ENCODE measurements at regions not wholly inside any gene's neighbourhood (a gene's known extent, or its start where the extent isn't known, plus 50 kb on each side); places are given as distances from the start of the nearest gene placed in this dataset.

DNA sequence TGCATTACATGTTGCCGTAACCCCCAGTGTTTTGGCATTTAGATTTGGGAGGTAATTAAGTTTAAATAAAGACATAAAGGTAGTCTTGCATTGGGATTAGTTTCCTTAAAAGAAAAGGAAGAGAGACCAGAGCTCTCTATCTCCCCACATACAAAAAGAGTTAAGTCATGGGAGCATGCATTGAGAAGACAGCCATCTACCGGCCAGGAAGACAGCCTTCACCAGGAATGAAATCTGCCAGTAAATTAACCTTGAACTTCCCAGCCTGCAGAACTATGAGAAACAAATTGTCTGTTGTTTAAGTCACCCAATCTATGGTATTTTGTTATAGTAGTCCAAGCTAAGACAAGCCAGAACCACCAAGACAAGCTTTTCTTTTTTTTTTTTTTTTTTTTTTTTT, 567.0 kb upstream of the CDH18 start:
- dilution Hi-C loops (cut with MboI; ENCODE audit: extremely low pct_ligation_motif_present, low sequenced_read_pairs) (no loop called here), intact Hi-C loops (cut with micrococcal nuclease) (no loop called here)
- DNase-seq (ENCODE audit: low read depth, low spot score) (no peak), FAIRE-seq (no peak)
- no peak for TF ChIP-seq MYC (IDR thresholded peaks at IDR 0.05; ENCODE audit: low read depth, low read length)
- TF ChIP-seq, protein P1, sequence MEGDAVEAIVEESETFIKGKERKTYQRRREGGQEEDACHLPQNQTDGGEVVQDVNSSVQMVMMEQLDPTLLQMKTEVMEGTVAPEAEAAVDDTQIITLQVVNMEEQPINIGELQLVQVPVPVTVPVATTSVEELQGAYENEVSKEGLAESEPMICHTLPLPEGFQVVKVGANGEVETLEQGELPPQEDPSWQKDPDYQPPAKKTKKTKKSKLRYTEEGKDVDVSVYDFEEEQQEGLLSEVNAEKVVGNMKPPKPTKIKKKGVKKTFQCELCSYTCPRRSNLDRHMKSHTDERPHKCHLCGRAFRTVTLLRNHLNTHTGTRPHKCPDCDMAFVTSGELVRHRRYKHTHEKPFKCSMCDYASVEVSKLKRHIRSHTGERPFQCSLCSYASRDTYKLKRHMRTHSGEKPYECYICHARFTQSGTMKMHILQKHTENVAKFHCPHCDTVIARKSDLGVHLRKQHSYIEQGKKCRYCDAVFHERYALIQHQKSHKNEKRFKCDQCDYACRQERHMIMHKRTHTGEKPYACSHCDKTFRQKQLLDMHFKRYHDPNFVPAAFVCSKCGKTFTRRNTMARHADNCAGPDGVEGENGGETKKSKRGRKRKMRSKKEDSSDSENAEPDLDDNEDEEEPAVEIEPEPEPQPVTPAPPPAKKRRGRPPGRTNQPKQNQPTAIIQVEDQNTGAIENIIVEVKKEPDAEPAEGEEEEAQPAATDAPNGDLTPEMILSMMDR (IDR thresholded peaks at IDR 0.05; ENCODE audit: extremely low read depth in 1 of 2, insufficient read depth in 1 of 2, low read depth in 1 of 2, low read length in 2 of 2), result no peak
- Histone ChIP-seq H3K9me1 (replicated peaks; ENCODE audit: control insufficient read depth, extremely low read depth, insufficient read depth, low read length) (no peaks in the 10 kb centered on the region), H3K79me2 (ENCODE audit: control insufficient read depth, insufficient read depth, low read length) (no peaks in the 10 kb centered on the region), H3K27me3 (ENCODE audit: control insufficient read depth in 2 of 2, insufficient read depth in 2 of 2, low read length in 2 of 2) (no peaks in the 10 kb centered on the region), H2AFZ (ENCODE audit: low read depth, low read length) (no peak overlapping the region), H3K4me1 (ENCODE audit: control insufficient read depth, extremely low read depth, insufficient read depth, low read length) (no peaks in the 10 kb centered on the region), H3K27ac (ENCODE audit: insufficient read depth, low read depth, low read length) (no peak overlapping the region), H3K4me2 (ENCODE audit: insufficient read depth, low read length) (no peak overlapping the region), H4K20me1 (replicated peaks; ENCODE audit: control insufficient read depth, extremely low read depth, insufficient read depth, low read length) (no peaks in the 10 kb centered on the region), H3K4me3 (replicated peaks in 1 of 3; ENCODE audit: insufficient read depth in 1 of 3, low read depth in 1 of 3, low read length in 3 of 3) (no peak overlapping the region), H3K9ac (replicated peaks; ENCODE audit: extremely low read depth, insufficient read depth, low read length) (no peak overlapping the region), H3K9me3 (replicated peaks; ENCODE audit: control insufficient read depth, insufficient read depth, low read length) (no peaks in the 10 kb centered on the region), H3K36me3 (ENCODE audit: control insufficient read depth in 2 of 2, extremely low read depth in 1 of 2, insufficient read depth in 2 of 2, low read length in 2 of 2) (no peaks in the 10 kb centered on the region)
- CTCF ChIA-PET, result no interaction called here
- POLR2A ChIA-PET, result no interaction called here
- BruUV-seq (replicated peaks), result no TSS peak

- Histone ChIP-seq H3K27me3 (ENCODE audit: control insufficient read depth in 2 of 2, insufficient read depth in 2 of 2, low read length in 2 of 2) (no peaks in the 10 kb centered on the region), H3K79me2 (ENCODE audit: control insufficient read depth, insufficient read depth, low read length) (no peaks in the 10 kb centered on the region), H3K9me3 (replicated peaks; ENCODE audit: control insufficient read depth, insufficient read depth, low read length) (no peaks in the 10 kb centered on the region), H3K27ac (ENCODE audit: insufficient read depth, low read depth, low read length) (no peak overlapping the region), H3K4me3 (replicated peaks in 1 of 3; ENCODE audit: insufficient read depth in 1 of 3, low read depth in 1 of 3, low read length in 3 of 3) (no peak overlapping the region), H3K4me1 (ENCODE audit: control insufficient read depth, extremely low read depth, insufficient read depth, low read length) (no peaks in the 10 kb centered on the region), H3K9me1 (replicated peaks; ENCODE audit: control insufficient read depth, extremely low read depth, insufficient read depth, low read length) (no peaks in the 10 kb centered on the region), H3K9ac (replicated peaks; ENCODE audit: extremely low read depth, insufficient read depth, low read length) (no peak overlapping the region), H3K36me3 (ENCODE audit: control insufficient read depth in 2 of 2, extremely low read depth in 1 of 2, insufficient read depth in 2 of 2, low read length in 2 of 2) (no peaks in the 10 kb centered on the region), H2AFZ (ENCODE audit: low read depth, low read length) (no peak overlapping the region), H3K4me2 (ENCODE audit: insufficient read depth, low read length) (no peak overlapping the region), H4K20me1 (replicated peaks; ENCODE audit: control insufficient read depth, extremely low read depth, insufficient read depth, low read length) (no peaks in the 10 kb centered on the region)
- ChIA-PET CTCF (no interaction called here), POLR2A (no interaction called here)
- no peak for DNase-seq (ENCODE audit: low read depth, low spot score)
- BruUV-seq (replicated peaks), result no TSS peak
- dilution Hi-C loops (cut with MboI; ENCODE audit: extremely low pct_ligation_motif_present, low sequenced_read_pairs) (no loop called here), intact Hi-C loops (cut with micrococcal nuclease) (no loop called here)
- TF ChIP-seq FOS (IDR thresholded peaks at IDR 0.05; ENCODE audit: borderline replicate concordance, insufficient read depth, low read length), result no peak
- TF ChIP-seq EZH2 (IDR thresholded peaks at IDR 0.05; ENCODE audit: borderline replicate concordance, low read depth, low read length, severe bottlenecking), result no peak
- no peak for FAIRE-seq
These were observed 566.0 kb upstream of the CDH18 start for GRCh38 chr5:20554001-20554400.

All from endothelial cell of umbilical vein (primary cell).